Left hindlimb (tissue), 1 donor: ENCODE measurements at regions not wholly inside any gene's neighbourhood (a gene's known extent, or its start where the extent isn't known, plus 50 kb on each side); places are given as distances from the start of the nearest gene placed in this dataset.
"Not testable (repeated sequence)": the region's sequence is repeated elsewhere in the genome, so short reads cannot be mapped to it uniquely, and the experiment has no call there.

Experiments used
- DNase-seq: peaks from one replicate; pipeline ENCODE4 v3.0.0-alpha.2; 2018

GRCh38 chr5:92544036-92544435, 1037.0 kb downstream of the NR2F1-AS1 start:
- DNase-seq: no peak

DNA sequence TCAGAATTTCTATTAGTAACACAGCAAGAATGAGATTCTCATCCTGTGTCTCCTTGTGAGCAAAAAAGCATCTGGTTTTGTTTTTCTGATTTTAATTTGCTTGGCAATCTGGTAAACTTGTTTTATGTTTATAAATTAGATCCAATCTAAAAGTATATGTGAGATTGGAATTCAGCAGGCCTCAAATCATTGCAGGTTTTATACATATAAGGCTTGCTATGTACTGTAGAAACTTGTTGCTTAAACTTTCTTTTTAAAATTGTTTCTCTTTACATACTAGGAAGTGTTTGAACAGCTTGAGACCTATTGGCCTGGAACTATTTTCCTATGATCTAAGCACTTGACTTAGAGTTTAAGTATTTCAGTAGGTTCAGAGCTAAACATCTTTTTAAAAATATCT, 1037.8 kb downstream of the NR2F1-AS1 start:
- no peak for DNase-seq

GRCh38 chr5:92542017-92542416, 1039.0 kb downstream of the NR2F1-AS1 start:
- DNase-seq: not testable (repeated sequence)

GRCh38 chr5:92527311-92528078, 1053.5 kb downstream of the NR2F1-AS1 start:
- no peak for DNase-seq

- DNase-seq: no peak
These were observed 1055.9 kb downstream of the NR2F1-AS1 start for GRCh38 chr5:92525131-92525530.

- no peak for DNase-seq
These were observed 1061.0 kb downstream of the NR2F1-AS1 start for GRCh38 chr5:92519811-92520632.

- no peak for DNase-seq
These were observed 1062.6 kb downstream of the NR2F1-AS1 start for GRCh38 chr5:92518318-92518904.

GRCh38 chr5:92514896-92515295, 1066.1 kb downstream of the NR2F1-AS1 start:
- DNase-seq: no peak

GRCh38 chr5:92513067-92513466, 1068.0 kb downstream of the NR2F1-AS1 start:
- DNase-seq: no peak

GRCh38 chr5:92508271-92508670, 1072.7 kb downstream of the NR2F1-AS1 start:
- no peak for DNase-seq

DNA sequence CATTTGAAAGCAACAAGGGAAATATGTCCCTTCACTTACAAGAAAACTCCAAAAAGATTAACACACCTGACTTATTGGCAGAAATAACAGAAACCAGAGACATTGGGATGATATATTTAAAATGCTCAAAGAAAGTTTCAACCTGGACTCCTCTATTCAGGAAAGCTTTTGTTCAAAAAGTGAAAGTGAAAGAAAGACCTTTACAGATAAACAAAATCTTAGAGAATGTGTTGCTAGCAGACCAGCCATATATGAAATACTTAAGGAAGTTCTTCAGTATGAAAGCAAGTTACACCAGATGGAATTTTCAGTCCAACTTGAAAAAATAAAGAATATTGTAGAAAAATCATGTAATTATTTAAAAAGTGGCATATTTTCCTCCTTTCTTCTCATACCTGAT, 1075.1 kb downstream of the NR2F1-AS1 start:
- no peak for DNase-seq

DNA sequence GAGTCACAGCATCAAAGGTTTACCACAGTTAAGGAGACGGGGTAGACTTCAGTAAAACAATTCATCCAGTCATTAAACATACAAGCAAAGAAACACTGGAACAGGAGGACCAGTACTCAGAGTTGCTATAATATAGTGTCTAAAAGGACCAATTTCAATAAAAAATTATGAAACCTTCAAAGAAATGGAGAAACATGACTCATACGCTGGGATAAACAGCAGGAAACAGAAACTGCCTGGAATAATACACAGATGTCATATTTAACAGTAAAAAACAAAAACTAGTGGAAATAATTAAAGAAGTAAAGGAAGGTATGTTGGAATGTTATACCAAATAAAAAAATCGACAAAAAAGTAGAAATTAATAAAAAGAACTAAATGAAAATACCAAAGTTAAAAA, 1075.9 kb downstream of the NR2F1-AS1 start:
- no peak for DNase-seq

DNA sequence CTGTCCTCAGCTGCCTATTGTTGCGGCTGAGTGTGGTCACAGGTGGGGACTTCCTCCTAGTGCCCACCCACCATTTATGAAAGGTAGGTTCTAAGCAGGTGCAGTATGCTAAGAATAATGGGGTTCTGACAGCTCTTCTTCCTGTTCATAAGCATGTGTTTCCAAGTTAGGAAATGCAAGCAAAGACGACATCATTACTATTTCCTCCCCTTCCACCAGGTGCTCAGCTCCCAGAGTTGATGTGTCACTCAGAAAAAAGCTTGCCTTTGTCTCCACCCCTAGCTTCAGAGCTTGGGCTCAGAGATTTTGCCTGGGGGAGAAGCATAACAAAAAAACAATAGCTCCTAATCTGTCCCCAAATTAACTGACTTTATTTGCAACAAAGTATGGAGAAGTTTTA, 1076.7 kb downstream of the NR2F1-AS1 start:
- DNase-seq: no peak

DNA sequence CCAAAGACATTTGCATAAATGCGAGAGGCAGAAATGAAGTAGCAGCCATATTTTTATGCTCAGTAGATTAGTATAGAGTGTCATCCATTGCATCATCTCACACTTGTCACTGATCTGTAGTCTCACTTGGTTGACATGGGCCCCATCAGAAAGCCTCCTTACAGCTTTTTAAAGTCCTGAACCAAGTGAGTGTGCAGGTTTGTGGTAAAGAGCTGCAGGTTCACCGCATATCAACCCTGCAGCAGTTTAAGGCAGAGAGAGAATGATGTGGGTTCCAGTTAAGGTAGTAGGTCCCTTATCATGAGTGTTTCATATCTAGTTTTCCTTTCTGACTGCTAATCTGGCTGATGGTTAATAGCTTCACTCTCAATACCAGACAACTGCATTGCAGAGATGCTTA, 1080.3 kb downstream of the NR2F1-AS1 start:
- DNase-seq: no peak

DNA sequence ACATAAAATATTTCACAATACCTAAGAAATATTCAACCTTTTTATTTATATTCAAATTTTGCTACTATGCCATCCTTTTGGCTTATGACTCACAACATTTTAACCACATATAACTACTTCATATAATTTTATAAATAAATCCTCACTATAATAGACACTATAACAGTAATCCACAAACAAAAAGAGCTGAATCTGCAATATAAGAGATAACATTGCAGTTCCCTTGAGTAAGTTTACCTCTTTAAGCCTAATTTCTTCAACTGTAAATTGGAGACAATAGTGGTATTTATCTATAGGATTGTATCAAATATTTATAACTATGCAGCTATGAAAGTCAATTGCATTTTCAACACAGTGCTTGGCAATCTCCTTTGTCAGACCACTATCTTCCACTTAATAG, 1084.5 kb downstream of the NR2F1-AS1 start:
- DNase-seq: no peak

DNA sequence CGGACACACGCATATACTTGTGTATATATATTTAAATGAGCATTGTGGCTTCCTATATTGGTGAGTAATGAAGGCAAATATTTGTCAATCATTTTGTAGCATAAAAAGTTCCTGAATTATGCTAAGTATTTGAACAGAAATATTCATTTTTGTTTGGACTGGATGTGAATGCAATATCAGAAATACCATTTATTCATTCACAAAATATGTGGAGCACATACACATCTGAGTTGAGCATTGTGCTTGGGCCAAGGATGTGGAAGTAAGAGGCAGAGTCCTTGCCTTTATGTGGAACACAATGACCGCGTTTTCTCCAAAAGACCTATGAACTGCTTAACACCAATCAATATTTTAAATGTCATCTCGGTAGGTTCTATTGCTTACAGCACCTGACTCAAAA, 1086.5 kb downstream of the NR2F1-AS1 start:
- no peak for DNase-seq

DNA sequence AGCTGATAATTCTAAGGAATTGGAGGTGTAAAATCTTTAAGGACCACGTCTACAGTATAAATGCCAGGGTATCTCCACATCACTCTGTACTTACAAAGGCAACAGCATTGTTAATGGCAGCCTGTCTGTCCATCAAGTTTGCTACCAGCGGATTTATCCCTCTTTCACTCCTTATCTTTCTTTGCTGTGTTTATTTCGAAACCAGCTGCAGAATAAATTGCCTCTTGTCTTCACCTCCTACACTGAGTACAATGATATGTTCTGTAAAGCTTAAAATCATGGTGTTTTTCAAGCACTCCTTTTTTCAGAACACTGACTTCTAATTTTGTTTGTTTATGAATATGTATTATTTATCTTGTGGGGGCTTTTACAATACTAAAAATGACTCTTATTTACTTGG, 1088.1 kb downstream of the NR2F1-AS1 start:
- no peak for DNase-seq

GRCh38 chr5:92484484-92484883, 1096.5 kb downstream of the NR2F1-AS1 start:
- no peak for DNase-seq

GRCh38 chr5:92472981-92473566, 1090.0 kb upstream of the ARRDC3 start:
- DNase-seq: no peak

DNA sequence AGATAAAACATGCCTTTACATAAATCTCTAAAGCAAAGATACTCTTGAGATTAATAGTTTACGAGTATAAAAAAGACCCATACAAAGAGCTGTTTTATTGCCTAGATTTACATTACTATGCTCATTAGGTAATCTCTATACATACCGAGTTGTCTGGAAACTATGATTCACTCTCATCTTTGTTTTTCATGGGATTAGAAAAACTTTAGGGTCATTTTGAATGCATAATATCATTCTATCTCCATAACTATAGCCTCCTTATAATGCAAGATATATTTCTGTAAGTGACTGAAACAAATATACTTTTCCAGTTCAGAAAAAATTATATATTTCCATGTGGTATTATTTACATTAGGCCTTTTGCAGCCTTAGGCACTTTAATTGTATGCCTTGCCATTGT, 1088.7 kb upstream of the ARRDC3 start:
- no peak for DNase-seq

- DNase-seq: no peak
These were observed 1087.7 kb upstream of the ARRDC3 start for GRCh38 chr5:92470770-92471169.

- no peak for DNase-seq
These were observed 1085.2 kb upstream of the ARRDC3 start for GRCh38 chr5:92468295-92468694.

- DNase-seq: no peak
These were observed 1084.6 kb upstream of the ARRDC3 start for GRCh38 chr5:92467695-92468094.

DNA sequence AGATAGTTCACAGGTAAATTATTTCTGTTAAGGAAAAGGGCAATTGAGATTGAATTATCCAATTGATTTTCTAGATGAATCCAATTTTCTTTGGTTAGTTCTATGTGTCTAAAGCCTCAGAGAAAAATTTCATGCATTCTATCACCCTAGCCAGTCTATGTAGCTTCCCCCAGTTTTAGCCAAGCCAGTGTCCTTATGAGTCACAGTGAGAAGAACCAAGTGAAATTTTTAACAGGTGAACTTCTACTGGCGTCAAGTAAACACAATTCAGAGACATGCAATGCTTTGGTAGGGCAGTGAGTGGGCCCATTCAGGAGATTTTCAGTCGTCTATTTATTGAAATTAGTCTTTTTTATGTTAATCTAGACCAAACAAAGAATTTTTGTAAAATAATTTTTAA, 1077.4 kb upstream of the ARRDC3 start:
- no peak for DNase-seq
